GM12891 (cell line): ENCODE measurements at regions not wholly inside any gene's neighbourhood (a gene's known extent, or its start where the extent isn't known, plus 50 kb on each side); places are given as distances from the start of the nearest gene placed in this dataset.
"Not testable (repeated sequence)": the region's sequence is repeated elsewhere in the genome, so short reads cannot be mapped to it uniquely, and the experiment has no call there.

ENCODE experiments used
- DNase-seq: peaks from one replicate; pipeline ENCODE4 v3.0.0; 2011; ENCODE audit warnings: low spot score; ENCODE audit not compliant: insufficient read length
- FAIRE-seq: peaks from 2 replicates; lab custom pipeline; 2011; peaks lifted over from hg19 to GRCh38; lab: Jason Lieb, UNC
- PAX5 ChIP-seq: IDR thresholded peaks from 2 replicates; pipeline ENCODE4 v1.6.1; 2011; ENCODE audit warnings: low read length, moderate library complexity, mild to moderate bottlenecking; ENCODE audit not compliant: insufficient read depth, severe bottlenecking
- POLR2A ChIP-seq: IDR thresholded peaks from 2 replicates; pipeline ENCODE4 v1.6.1; 2011; ENCODE audit warnings: low read depth, low read length, control low read depth
- POLR2AphosphoS5 ChIP-seq: IDR thresholded peaks from 2 replicates; pipeline ENCODE4 v1.6.1; 2011; ENCODE audit warnings: low read depth, low read length, control low read depth
- POU2F2 ChIP-seq: IDR thresholded peaks from 2 replicates; pipeline ENCODE4 v1.6.1; 2011; ENCODE audit warnings: low read depth, mild to moderate bottlenecking, control low read depth, low read length, moderate library complexity
- SPI1 ChIP-seq: IDR thresholded peaks from 2 replicates; pipeline ENCODE4 v1.6.1; 2011; ENCODE audit warnings: low read depth, low read length, control low read depth
- TAF1 ChIP-seq: IDR thresholded peaks from 2 replicates; pipeline ENCODE4 v1.6.1; 2011; ENCODE audit warnings: low read depth, low read length, control low read depth

DNA sequence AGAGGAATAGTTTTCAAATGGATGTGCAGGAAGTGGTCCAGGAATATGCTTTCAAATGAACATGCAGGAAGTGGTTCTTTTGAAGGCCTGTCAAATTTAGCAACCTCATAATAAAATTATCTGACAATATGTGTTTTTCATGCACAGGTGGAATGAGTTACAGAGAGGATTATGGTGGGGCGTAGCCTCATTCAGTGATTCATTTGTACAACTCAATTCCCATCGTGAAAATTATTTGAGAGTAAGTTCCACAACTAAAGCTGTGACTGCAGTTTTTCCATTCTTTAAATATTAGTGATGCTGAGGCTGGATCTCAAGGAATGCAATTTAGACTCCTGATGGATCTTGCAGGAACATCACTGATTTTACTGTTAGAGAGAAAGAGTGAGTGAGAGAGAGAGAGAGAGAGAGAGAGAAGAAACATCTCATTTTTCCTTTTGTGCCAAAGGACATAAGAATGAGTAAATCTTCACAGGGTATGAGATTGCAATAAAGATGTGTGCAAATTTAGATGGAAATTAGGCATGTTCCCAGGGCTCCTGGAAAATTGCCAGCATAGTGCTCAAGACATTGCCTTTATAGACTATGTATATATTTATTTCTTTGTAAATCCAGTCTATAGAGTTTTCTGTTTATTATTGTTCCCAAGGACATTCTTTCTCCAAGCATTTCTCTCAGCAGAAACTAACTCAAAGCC lies 394.9 kb upstream of the ZEB2 start:
- FAIRE-seq (no peak), DNase-seq (no peak)
- no peak for TF ChIP-seq TAF1
- TF ChIP-seq SPI1: no peak
- no peak for TF ChIP-seq POLR2A

DNA sequence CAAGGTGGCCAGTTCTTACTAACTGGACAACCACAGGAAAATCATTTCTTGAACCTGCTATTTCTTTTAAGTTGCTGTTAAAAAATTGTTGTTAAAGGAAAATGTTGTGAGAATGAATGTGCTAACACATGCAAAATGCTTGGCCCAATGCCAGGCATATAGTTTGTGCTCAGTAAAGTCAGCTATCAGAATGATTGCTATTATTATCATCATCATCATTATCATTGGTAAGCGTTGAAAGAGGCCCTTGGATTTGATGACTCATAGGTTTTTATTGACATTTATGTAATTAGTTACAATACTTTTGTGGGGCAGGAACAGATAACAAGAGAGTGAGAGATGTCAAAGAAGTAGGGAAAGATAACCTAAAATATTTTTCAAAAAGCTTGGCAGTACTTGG lies 394.2 kb upstream of the ZEB2 start:
- TF ChIP-seq SPI1: no peak
- no peak for TF ChIP-seq TAF1
- TF ChIP-seq POU2F2: no peak
- no peak for TF ChIP-seq POLR2A
- TF ChIP-seq POLR2AphosphoS5: no peak
- no peak for TF ChIP-seq PAX5
- DNase-seq: no peak
- no peak for FAIRE-seq

DNA sequence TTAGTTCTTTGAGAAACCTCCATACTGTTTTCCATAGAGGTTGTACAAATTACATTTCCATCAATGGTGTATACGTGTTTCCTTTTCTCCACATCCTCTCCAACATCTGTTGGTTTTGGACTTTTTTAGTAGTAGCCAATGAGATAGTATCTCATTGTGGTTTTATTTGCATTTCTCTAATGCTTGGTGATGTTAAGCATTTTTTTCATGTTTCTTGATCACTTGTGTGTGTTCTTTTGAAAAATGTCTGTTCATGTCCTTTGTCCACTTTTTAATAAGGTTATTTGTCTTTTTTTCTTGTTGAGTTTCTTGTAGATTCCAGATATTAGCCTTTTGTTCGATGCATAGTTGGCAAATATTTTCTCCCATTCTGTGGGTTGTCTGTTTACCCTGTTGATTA lies 392.3 kb upstream of the ZEB2 start:
- no peak for FAIRE-seq

DNA sequence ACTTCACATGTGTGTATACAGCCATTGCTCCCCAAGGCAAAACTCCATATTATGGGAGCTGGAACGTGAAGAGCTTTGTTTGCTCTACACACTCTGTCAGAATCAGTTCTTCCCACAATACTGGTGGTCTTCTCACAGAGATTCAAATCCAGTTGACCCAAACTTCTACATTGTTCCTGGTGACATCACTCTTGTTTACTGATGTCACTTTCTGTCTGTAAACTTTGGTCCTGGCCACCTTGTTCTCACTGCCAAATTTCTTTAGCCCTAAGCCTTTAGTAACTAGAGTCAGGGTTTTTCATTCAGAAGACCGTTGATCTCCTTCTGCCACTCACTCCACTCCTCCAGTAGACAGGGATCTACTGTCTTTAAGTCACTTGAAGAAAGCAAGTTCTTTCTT lies 386.0 kb upstream of the ZEB2 start:
- no peak for FAIRE-seq
- TF ChIP-seq POU2F2 (no peak), TAF1 (no peak), POLR2AphosphoS5 (no peak), SPI1 (no peak), PAX5 (no peak)
- DNase-seq: no peak

More for the DNA sequence above, 392.3 kb upstream of the ZEB2 start:
- TF ChIP-seq POLR2AphosphoS5 (no peak), SPI1 (no peak), POLR2A (no peak), POU2F2 (no peak), PAX5 (no peak), TAF1 (no peak)
- DNase-seq: no peak

DNA sequence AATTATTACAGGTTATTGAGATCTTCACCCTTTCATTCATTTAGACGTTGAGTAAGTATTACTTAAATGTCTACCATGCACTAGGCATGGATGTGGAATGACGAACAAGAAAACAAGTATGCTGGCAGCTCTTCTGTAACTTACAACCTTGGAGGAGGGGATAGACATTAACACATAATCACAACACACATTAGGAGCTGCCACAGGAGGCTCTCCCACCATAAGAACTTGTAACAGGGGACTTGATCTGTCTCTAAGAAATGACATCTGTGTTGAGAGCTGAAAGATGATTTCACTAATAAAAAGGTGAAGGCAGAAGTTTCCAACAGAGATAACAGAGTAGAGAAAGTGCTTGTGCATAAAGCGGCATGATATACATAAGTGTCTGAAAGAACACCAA lies 384.7 kb upstream of the ZEB2 start:
- TF ChIP-seq POLR2A (no peak), SPI1 (no peak), PAX5 (no peak), POU2F2 (no peak), POLR2AphosphoS5 (no peak), TAF1 (no peak)
- FAIRE-seq (no peak), DNase-seq (no peak)

DNA sequence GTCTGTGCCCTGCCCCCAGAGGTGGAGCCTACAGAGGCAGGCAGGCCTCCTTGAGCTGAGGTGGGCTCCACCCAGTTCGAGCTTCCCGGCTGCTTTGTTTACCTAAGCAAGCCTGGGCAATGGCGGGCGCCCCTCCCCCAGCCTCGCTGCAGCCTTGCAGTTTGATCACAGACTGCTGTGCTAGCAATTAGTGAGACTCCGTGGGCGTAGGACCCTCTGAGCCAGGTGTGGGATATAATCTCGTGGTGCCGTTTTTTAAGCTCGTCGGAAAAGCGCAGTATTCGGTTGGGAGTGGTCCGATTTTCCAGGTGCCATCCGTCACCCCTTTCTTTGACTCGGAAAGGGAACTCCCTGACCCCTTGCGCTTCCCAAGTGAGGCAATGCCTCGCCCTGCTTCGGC lies 383.1 kb upstream of the ZEB2 start:
- DNase-seq, FAIRE-seq: not testable (repeated sequence)

DNA sequence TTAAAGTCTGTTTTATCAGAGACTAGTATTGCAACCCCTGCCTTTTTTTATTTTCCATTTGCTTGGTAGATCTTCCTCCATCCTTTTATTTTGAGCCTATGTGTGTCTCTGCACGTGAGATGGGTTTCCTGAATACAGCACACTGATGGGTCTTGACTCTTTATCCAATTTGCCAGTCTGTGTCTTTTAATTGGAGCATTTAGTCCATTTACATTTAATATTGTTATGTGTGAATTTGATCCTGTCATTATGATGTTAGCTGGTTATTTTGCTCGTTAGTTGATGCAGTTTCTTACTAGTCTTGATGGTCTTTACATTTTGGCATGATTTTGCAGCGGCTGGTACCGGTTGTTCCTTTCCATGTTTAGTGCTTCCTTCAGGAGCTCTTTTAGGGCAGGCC lies 381.5 kb upstream of the ZEB2 start:
- not testable (repeated sequence) for DNase-seq, FAIRE-seq

DNA sequence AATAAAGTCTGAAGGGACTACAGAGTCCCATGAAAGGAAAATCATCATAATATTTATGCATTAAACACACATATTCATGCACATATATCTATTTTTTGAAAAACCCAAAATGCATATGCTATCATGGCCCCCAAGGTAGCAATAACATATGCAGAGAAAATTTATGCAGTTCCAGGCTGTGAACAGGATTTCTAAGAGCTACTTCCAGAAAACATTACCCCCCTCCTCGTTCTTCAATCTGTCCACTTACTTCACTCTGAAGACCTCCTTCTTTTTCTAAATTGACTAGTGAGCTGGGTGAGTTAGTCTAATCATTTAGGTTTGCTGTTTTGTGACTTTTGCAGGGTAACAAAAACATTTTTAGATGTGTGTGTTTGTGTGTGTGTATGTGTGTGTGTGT lies 376.4 kb upstream of the ZEB2 start:
- FAIRE-seq (no peak), DNase-seq (no peak)
- TF ChIP-seq PAX5 (no peak), POLR2AphosphoS5 (no peak), POLR2A (no peak), TAF1 (no peak)

DNA sequence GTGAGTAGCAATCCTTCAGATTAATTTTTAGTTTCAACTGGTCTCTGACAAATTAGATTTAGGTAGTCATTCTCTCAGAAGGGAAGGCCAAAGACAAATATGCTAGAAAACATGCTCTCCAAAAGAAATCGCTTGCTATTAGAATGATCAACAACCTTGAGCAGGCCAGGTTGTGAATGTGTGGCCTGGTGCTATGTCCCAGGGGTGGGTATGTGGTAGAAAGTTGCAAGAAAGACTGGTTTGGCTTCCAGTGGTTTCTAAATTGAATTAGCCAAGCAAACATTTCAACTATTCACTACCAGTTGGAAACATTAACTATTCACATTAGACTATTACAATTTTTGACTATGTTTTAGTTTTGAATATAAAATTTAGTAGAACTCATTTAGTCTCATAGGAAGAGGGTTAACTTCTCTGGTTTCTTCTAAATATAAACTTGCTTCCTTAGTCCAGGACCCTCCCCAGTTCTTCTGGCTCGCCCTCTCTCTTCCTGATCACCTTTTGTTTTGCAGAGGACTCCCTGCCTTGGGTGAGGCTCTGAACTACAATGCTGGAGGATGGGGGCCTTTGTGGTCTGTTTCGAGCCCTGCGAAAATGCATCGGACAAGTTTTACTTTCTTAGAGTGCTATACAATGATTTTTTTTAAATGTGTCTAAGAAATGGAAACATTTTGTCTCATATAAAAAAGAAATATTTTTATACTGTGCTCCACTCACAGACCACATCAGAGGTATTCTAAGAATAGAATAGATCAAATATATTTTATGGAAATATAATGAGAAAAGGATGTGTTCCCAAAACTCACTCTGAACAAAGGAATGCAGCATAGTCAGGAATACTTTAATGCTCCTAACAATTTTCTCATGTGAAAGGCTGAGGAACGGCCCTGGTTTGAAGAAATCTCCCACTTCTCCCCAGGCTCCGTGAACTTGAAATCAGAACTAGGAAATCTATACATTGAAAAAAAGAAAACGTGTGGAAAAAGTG lies 375.0 kb upstream of the ZEB2 start:
- no peak for DNase-seq
- no peak for FAIRE-seq
- TF ChIP-seq POLR2A: no peak
- no peak for TF ChIP-seq PAX5
- no peak for TF ChIP-seq TAF1
- TF ChIP-seq POU2F2: no peak
- no peak for TF ChIP-seq SPI1
- no peak for TF ChIP-seq POLR2AphosphoS5

DNA sequence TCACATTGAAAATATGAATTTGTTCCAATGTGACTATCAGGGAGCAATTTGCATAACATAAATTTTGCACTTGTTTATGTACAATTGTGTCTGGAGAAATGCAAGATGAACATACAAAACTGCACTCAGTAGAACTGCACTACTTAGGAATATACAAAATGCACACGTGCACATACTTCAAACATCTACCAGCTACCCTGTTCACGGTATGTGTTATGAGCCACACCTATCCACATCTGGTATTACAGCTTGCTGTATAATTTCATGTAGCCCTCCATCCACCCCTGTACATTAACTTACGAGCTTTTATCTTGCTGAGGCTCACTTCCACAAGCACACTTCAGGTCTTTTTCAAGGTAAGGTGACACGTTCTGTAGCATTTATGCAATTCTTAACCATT lies 373.5 kb upstream of the ZEB2 start:
- TF ChIP-seq POU2F2: no peak
- no peak for TF ChIP-seq TAF1
- no peak for TF ChIP-seq SPI1
- TF ChIP-seq PAX5: no peak
- no peak for TF ChIP-seq POLR2AphosphoS5
- DNase-seq (no peak), FAIRE-seq (no peak)
